BJ (cell line): ENCODE measurements at regions not wholly inside any gene's neighbourhood (a gene's known extent, or its start where the extent isn't known, plus 50 kb on each side); places are given as distances from the start of the nearest gene placed in this dataset.

Experiments used
- CTCF ChIA-PET: fragments of 350-600 bp; formaldehyde crosslinking; extraction: SDS; loops from one replicate; lab custom pipeline; 2021; ENCODE audit warnings: antibody characterized with exemption, inconsistent platforms; lab: Yijun Ruan, JAX
- POLR2A ChIA-PET: fragments of 300-600 bp; sonication (Branson Sonifier 250); formaldehyde crosslinking; extraction: SDS; loops from one replicate; lab custom pipeline; 2021; ENCODE audit warnings: antibody characterized with exemption; lab: Charles Lee
- DNase-seq: peaks from one replicate; pipeline ENCODE4 v3.0.0-alpha.2; 2011; ENCODE audit warnings: low read depth
- H3K27me3 ChIP-seq: 2 replicates; pipeline ENCODE4 v1.6.0; 2011; ENCODE audit warnings: low read length; ENCODE audit not compliant: control insufficient read depth, insufficient read depth
- H3K36me3 ChIP-seq: 2 replicates; pipeline ENCODE4 v1.5.1; 2011; ENCODE audit warnings: low read length; ENCODE audit not compliant: control insufficient read depth, insufficient read depth
- H3K4me3 ChIP-seq: 2 replicates; pipeline ENCODE4 v1.5.1; 2011; ENCODE audit warnings: low read depth, mild to moderate bottlenecking, control low read depth, low read length
- TF ChIP-seq, protein P1 (sequence below): IDR thresholded peaks from 2 replicates; pipeline ENCODE4 v1.5.1; 2011; ENCODE audit warnings: low read depth, mild to moderate bottlenecking, control low read depth, inconsistent platforms, low read length, moderate library complexity; ENCODE audit not compliant: insufficient read depth

DNA sequence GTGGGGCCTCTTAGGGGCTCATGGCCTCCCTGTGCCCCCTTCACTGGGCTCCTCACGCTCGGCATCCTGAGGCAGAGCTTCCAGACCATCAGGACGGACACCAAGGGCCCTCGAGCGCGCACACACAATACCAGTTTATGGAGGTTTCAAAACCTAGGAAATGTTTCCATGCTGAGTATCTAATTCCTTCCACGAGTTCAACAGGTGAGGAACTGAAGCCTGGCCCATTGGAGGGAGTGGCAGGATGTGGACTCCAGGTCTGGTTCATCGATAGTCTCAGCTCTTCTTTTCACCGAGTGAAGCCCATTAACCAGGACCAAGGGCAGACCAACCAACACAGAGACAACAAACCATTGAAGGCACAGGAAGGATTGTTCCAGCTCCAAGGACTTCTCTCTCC, 336.7 kb upstream of the SHH start:
- Histone ChIP-seq H3K4me3 (no peak overlapping the region), H3K27me3 (no peaks in the 10 kb centered on the region), H3K36me3 (no peaks in the 10 kb centered on the region)
- ChIA-PET CTCF (no interaction called here), POLR2A (no interaction called here)
- TF ChIP-seq, protein P1, sequence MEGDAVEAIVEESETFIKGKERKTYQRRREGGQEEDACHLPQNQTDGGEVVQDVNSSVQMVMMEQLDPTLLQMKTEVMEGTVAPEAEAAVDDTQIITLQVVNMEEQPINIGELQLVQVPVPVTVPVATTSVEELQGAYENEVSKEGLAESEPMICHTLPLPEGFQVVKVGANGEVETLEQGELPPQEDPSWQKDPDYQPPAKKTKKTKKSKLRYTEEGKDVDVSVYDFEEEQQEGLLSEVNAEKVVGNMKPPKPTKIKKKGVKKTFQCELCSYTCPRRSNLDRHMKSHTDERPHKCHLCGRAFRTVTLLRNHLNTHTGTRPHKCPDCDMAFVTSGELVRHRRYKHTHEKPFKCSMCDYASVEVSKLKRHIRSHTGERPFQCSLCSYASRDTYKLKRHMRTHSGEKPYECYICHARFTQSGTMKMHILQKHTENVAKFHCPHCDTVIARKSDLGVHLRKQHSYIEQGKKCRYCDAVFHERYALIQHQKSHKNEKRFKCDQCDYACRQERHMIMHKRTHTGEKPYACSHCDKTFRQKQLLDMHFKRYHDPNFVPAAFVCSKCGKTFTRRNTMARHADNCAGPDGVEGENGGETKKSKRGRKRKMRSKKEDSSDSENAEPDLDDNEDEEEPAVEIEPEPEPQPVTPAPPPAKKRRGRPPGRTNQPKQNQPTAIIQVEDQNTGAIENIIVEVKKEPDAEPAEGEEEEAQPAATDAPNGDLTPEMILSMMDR = no peak
- no peak for DNase-seq

DNA sequence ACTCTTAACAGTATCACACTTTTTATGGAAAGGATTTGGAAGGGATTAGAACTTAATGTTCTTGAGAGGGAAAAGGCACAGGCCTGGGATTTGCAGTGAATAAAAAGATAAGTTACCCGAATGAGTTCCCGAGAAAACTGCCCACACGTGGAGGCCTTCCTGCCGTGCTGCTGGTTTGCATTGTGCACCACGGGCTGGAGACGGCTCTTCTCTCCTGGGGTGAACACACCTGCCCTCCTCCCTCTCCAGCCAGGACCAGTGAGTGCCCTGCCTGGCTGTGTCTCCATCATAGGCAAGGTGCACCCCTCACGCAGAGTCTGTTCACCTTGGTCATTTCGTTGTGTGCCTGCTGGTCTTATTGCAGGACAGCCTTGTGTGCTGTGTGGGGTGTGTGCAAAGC, 336.3 kb upstream of the SHH start:
- no peak for DNase-seq
- ChIA-PET CTCF (no interaction called here), POLR2A (no interaction called here)
- Histone ChIP-seq H3K36me3 (no peaks in the 10 kb centered on the region), H3K4me3 (no peak overlapping the region), H3K27me3 (no peaks in the 10 kb centered on the region)
- TF ChIP-seq, protein P1 = no peak

DNA sequence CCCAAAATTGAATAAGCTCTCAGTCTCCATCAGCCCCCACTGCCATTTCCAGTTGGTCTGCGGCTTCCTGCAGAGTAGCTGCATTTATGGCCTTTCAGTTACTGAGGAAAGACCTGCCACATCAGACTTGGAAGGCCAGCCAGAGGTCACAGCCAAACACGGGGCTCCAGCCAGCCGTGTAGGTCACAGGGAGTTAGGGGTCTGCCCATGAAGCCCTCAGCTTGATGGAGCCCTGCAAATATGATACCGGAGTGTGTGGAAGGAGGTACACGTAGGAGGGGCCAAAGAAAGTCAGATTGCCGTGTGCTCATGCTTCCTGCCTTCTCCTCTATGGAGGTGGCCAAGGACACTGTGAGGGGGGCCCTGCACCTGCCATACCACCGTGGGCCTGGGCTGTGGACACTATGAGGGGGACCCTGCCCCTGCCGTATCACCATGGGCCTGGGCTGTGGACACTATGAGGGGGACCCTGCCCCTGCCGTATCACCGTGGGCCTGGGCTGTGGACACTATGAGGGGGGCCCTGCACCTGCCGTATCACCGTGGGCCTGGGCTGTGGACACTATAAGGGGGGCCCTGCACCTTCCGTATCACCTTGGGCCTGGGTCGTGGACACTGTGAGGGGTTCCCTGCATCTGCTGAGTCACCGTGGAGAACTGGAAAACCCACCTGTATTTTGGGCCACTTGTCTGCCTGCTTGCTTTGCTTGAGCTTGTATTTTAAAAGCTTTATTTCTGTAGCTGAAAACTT, 335.7 kb upstream of the SHH start:
- Histone ChIP-seq H3K36me3 (no peaks in the 10 kb centered on the region), H3K27me3 (no peaks in the 10 kb centered on the region), H3K4me3 (no peak overlapping the region)
- no peak for DNase-seq
- TF ChIP-seq, protein P1 = no peak
- ChIA-PET POLR2A (no interaction called here), CTCF (no interaction called here)

DNA sequence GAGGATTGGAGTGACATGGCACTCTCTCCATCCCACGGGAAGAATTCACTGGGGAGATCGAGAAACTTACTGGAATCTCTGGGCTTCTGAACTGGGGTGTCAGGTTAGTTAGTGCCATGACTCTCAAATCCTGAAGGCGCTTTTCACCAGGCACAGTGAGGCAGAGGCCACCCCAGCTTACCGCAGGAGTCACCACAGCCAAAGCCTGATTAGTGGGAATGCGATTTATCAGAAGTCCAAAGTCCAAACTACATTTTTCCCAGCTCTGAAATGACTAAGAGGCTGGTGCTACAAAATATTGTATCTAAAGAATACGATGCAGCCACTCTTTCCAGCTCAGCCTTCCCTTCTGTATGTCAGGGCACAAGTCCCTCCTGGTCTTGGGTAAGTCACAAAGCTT, 334.8 kb upstream of the SHH start:
- CTCF ChIA-PET = no interaction called here
- TF ChIP-seq, protein P1 = no peak
- Histone ChIP-seq H3K4me3 (no peak overlapping the region), H3K27me3 (no peaks in the 10 kb centered on the region), H3K36me3 (no peaks in the 10 kb centered on the region)
- DNase-seq = no peak
- POLR2A ChIA-PET = no interaction called here

DNA sequence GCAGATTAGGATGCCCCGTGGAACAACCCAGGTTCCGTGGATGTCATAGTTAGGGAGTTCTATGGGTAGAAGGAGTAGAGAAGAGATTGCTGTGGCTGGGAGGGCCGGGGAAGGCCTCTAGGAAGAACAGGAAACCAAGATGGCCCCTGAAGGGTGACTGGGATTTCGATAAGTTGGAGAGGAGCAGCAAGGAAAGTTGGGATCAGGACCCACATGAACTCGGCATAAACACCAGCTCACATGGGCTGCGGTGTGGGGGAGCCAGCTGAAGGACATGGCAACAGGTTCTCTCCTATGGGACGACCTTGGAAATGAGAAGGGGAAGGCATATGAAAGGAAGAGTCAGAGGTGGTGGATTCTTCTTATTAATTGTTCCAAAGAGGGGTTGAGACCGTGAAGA, 333.7 kb upstream of the SHH start:
- no peak overlapping the region for H3K4me3 ChIP-seq
- no peaks in the 10 kb centered on the region for H3K27me3 ChIP-seq
- TF ChIP-seq, protein P1 = no peak
- DNase-seq = no peak
- H3K36me3 ChIP-seq = no peaks in the 10 kb centered on the region
- ChIA-PET CTCF (no interaction called here), POLR2A (no interaction called here)
